Ishikawa (cell line): ENCODE measurements at regions not wholly inside any gene's neighbourhood (a gene's known extent, or its start where the extent isn't known, plus 50 kb on each side); places are given as distances from the start of the nearest gene placed in this dataset.

ENCODE experiments used
- CEBPB ChIP-seq: IDR thresholded peaks from 2 replicates; pipeline ENCODE4 v1.6.1; 2012
- CREB1 ChIP-seq: IDR thresholded peaks from 2 replicates; pipeline ENCODE4 v1.6.1; 2012; ENCODE audit warnings: low read depth
- EGR1 ChIP-seq: IDR thresholded peaks from 2 replicates; pipeline ENCODE4 v1.6.1; 2012
- EP300 ChIP-seq: IDR thresholded peaks from 2 replicates; pipeline ENCODE4 v1.6.1; 2012; ENCODE audit warnings: borderline replicate concordance
- FOXM1 ChIP-seq: IDR thresholded peaks from 2 replicates; pipeline ENCODE4 v1.6.1; 2012; ENCODE audit warnings: low read depth, borderline replicate concordance
- NFIC ChIP-seq: IDR thresholded peaks from 2 replicates; pipeline ENCODE4 v1.6.1; 2012
- RAD21 ChIP-seq: IDR thresholded peaks from 2 replicates; pipeline ENCODE4 v1.6.1; 2012; ENCODE audit warnings: low read depth
- TAF1 ChIP-seq: IDR thresholded peaks from 2 replicates; pipeline ENCODE4 v1.6.1; 2012; ENCODE audit warnings: low read depth, mild to moderate bottlenecking
- TCF12 ChIP-seq: IDR thresholded peaks from 2 replicates; pipeline ENCODE4 v1.6.1; 2012; ENCODE audit warnings: low read depth
- TEAD4 ChIP-seq: IDR thresholded peaks from 2 replicates; pipeline ENCODE4 v1.6.1; 2012
- YY1 ChIP-seq: IDR thresholded peaks from 2 replicates; pipeline ENCODE4 v1.6.1; 2012; ENCODE audit warnings: low read depth
- ZBTB7A ChIP-seq: IDR thresholded peaks from 2 replicates; pipeline ENCODE4 v1.6.1; 2012; ENCODE audit warnings: low read depth
- TF ChIP-seq, protein P1 (sequence below): IDR thresholded peaks from 2 replicates; pipeline ENCODE4 v1.6.1; 2012; ENCODE audit warnings: low read depth, mild to moderate bottlenecking
- TF ChIP-seq, protein P2 (sequence below): IDR thresholded peaks from 2 replicates; pipeline ENCODE4 v1.6.1; 2012
- TF ChIP-seq, protein P3 (sequence below): IDR thresholded peaks from 2 replicates; pipeline ENCODE4 v1.6.1; 2012

DNA sequence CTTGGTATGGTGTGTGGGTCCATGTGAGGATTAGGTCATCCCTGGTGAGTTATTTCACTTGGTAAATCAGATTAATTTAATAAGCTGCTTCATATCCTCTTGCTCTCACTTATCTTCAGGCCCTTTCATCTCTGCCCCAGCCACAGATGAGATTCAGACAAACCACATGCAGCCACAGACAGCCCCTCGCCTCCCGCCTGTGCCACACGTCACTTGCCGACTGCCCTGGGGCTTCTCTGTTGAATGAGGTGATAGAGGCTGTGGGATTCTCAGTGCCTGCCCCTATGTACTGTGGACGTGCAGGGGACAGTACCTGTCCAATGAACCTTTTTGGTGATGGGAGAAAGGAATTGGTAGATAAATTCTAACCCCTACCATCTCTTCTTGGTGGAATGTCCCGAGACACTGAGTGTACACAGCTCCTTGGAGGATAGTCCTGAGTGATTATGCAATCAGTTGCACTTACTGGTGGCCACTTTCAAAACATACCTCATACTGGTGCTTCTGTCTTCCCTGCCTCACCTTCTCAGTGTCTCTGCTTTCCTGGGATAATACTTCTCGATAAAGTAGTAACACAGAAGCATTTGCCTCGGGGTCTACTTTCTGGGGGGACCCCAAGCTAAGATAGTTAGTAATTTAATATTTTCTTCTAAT lies 248.7 kb downstream of the TTC6 start:
- no peak for TF ChIP-seq FOXM1
- TF ChIP-seq RAD21 = no peak
- TF ChIP-seq ZBTB7A = no peak
- TF ChIP-seq TEAD4 = no peak
- TF ChIP-seq, protein P1, sequence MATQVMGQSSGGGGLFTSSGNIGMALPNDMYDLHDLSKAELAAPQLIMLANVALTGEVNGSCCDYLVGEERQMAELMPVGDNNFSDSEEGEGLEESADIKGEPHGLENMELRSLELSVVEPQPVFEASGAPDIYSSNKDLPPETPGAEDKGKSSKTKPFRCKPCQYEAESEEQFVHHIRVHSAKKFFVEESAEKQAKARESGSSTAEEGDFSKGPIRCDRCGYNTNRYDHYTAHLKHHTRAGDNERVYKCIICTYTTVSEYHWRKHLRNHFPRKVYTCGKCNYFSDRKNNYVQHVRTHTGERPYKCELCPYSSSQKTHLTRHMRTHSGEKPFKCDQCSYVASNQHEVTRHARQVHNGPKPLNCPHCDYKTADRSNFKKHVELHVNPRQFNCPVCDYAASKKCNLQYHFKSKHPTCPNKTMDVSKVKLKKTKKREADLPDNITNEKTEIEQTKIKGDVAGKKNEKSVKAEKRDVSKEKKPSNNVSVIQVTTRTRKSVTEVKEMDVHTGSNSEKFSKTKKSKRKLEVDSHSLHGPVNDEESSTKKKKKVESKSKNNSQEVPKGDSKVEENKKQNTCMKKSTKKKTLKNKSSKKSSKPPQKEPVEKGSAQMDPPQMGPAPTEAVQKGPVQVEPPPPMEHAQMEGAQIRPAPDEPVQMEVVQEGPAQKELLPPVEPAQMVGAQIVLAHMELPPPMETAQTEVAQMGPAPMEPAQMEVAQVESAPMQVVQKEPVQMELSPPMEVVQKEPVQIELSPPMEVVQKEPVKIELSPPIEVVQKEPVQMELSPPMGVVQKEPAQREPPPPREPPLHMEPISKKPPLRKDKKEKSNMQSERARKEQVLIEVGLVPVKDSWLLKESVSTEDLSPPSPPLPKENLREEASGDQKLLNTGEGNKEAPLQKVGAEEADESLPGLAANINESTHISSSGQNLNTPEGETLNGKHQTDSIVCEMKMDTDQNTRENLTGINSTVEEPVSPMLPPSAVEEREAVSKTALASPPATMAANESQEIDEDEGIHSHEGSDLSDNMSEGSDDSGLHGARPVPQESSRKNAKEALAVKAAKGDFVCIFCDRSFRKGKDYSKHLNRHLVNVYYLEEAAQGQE = no peak
- TF ChIP-seq CEBPB = no peak; the same call in 1 of the 2 replicates
- TF ChIP-seq, protein P2, sequence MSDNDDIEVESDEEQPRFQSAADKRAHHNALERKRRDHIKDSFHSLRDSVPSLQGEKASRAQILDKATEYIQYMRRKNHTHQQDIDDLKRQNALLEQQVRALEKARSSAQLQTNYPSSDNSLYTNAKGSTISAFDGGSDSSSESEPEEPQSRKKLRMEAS = no peak
- TF ChIP-seq YY1 = no peak
- no peak for TF ChIP-seq TAF1
- TF ChIP-seq EP300 = no peak
- no peak for TF ChIP-seq NFIC
- TF ChIP-seq CREB1 = no peak
- TF ChIP-seq, protein P3, sequence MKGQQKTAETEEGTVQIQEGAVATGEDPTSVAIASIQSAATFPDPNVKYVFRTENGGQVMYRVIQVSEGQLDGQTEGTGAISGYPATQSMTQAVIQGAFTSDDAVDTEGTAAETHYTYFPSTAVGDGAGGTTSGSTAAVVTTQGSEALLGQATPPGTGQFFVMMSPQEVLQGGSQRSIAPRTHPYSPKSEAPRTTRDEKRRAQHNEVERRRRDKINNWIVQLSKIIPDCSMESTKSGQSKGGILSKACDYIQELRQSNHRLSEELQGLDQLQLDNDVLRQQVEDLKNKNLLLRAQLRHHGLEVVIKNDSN = no peak

GRCh38 chr14:37844614-37845013 lies 249.2 kb downstream of the TTC6 start:
- no peak for TF ChIP-seq CREB1
- TF ChIP-seq NFIC = no peak
- TF ChIP-seq FOXM1 = no peak
- TF ChIP-seq CEBPB = no peak
- TF ChIP-seq, protein P1 = no peak
- TF ChIP-seq YY1 = no peak
- no peak for TF ChIP-seq TEAD4
- TF ChIP-seq TAF1 = no peak
- no peak for TF ChIP-seq RAD21

- no peak for TF ChIP-seq CEBPB
- TF ChIP-seq, protein P3 = no peak
- TF ChIP-seq TCF12 = no peak
- TF ChIP-seq, protein P1 = no peak
- no peak for TF ChIP-seq EP300
- no peak for TF ChIP-seq NFIC
- TF ChIP-seq FOXM1 = no peak
Observed at GRCh38 chr14:37848985-37849621, 253.7 kb downstream of the TTC6 start.

GRCh38 chr14:37851054-37851453 lies 255.6 kb downstream of the TTC6 start:
- TF ChIP-seq EGR1 = no peak
- no peak for TF ChIP-seq TCF12
- TF ChIP-seq TAF1 = no peak
- TF ChIP-seq, protein P1 = no peak
- TF ChIP-seq, protein P3 = no peak
- TF ChIP-seq TEAD4 = no peak
- no peak for TF ChIP-seq ZBTB7A
- no peak for TF ChIP-seq RAD21
- no peak for TF ChIP-seq NFIC
- no peak for TF ChIP-seq FOXM1
- TF ChIP-seq, protein P2 = no peak
- TF ChIP-seq YY1 = no peak
- no peak for TF ChIP-seq CREB1
- TF ChIP-seq CEBPB = no peak
- TF ChIP-seq EP300 = no peak
